ENCODE measurements at regions not wholly inside any gene's neighbourhood (a gene's known extent, or its start where the extent isn't known, plus 50 kb on each side); places are given as distances from the start of the nearest gene placed in this dataset.

GRCh38 chr6:6893701-6894100 lies 214.1 kb upstream of the RREB1 start:
- H3K27ac ChIP-seq (ENCODE audit: insufficient read length, low read depth, low read length) = no peak overlapping the region
- no peak overlapping the region for H3K14ac ChIP-seq (ENCODE audit: insufficient read depth, low read length)
- H2AFZ ChIP-seq (ENCODE audit: low read length) = no peak overlapping the region
- H3K56ac ChIP-seq (ENCODE audit: insufficient read length, low read depth, low read length) = no peak overlapping the region
- no peaks in the 10 kb centered on the region; the same call in 1 of the 2 replicates for H3K27me3 Mint-ChIP-seq (ENCODE audit: low read depth)
- no peaks in the 10 kb centered on the region for H4K20me1 ChIP-seq (ENCODE audit: control insufficient read depth, insufficient read depth, insufficient read length)
- no peak overlapping the region for H2BK120ac ChIP-seq (ENCODE audit: low read depth, low read length, poor library complexity, severe bottlenecking)
- H3K18ac ChIP-seq (ENCODE audit: insufficient read length, low read depth, low read length) = no peak overlapping the region
- H2BK12ac ChIP-seq (ENCODE audit: insufficient read length, low read depth, low read length) = no peak overlapping the region
- H3K27ac Mint-ChIP-seq = no peak overlapping the region
- H2BK20ac ChIP-seq (ENCODE audit: low read depth, low read length, poor library complexity, severe bottlenecking) = no peak overlapping the region
- no peak overlapping the region for H3K23ac ChIP-seq (ENCODE audit: insufficient read length, low read depth, low read length)
- no peaks in the 10 kb centered on the region for H3K36me3 Mint-ChIP-seq (ENCODE audit: insufficient read depth in 1 of 3, low read depth in 3 of 3)
- no peaks in the 10 kb centered on the region for H3K79me1 ChIP-seq (ENCODE audit: insufficient read depth, low read depth, low read length, poor library complexity, severe bottlenecking)
- H3K4me3 Mint-ChIP-seq = no peak overlapping the region
- no peak overlapping the region for H2AK5ac ChIP-seq (ENCODE audit: insufficient read length, low read length)
- H3K9ac ChIP-seq (ENCODE audit: extremely low read depth, insufficient read length, low read length) = no peak overlapping the region
- no peaks in the 10 kb centered on the region for H3K9me3 Mint-ChIP-seq
- no peaks in the 10 kb centered on the region for H3K27me3 ChIP-seq (ENCODE audit: insufficient read depth, low read length)
- H3K4me1 Mint-ChIP-seq = peaks cover 15 to 16% of the 10 kb centered on the region in 2 experiments
- no peak for DNase-seq
- no peaks in the 10 kb centered on the region for H3K79me2 ChIP-seq (ENCODE audit: insufficient read depth, low read length)
- no CpG with 5 or more reads among the region's 19 CpGs for WGBS (ENCODE audit: extremely low coverage, insufficient read length, low lambda C conversion rate)
- H3K9me3 ChIP-seq (ENCODE audit: control insufficient read depth, low read depth, low read length) = no peaks in the 10 kb centered on the region
- H3K4me2 ChIP-seq (ENCODE audit: insufficient read depth, insufficient read length, low read length) = no peak overlapping the region
- no peak overlapping the region for H2BK15ac ChIP-seq (ENCODE audit: low read depth, low read length)
- no peak overlapping the region for H4K91ac ChIP-seq (ENCODE audit: insufficient read length, low read depth, low read length)
- H4K8ac ChIP-seq (replicated peaks; ENCODE audit: insufficient read length, low read depth, low read length) = no peak overlapping the region
- TF ChIP-seq CTCF (conservative IDR thresholded peaks at IDR 0.05) = no peak
- H3K4me1 ChIP-seq (ENCODE audit: insufficient read depth, low read length) = peaks cover 4% of the 10 kb centered on the region; the same call in 1 of the 2 replicates
- H2BK5ac ChIP-seq (ENCODE audit: insufficient read length, low read length) = no peak overlapping the region
- H3K23me2 ChIP-seq (ENCODE audit: insufficient read length, low read depth, low read length, poor library complexity, severe bottlenecking) = no peaks in the 10 kb centered on the region
- no peak overlapping the region for H4K5ac ChIP-seq (ENCODE audit: insufficient read length, low read depth, low read length)
- H3K4ac ChIP-seq (ENCODE audit: low read depth, low read length) = no peak overlapping the region
- H3T11ph ChIP-seq (ENCODE audit: low read length) = no peak overlapping the region
